DOHH2 (cell line): ENCODE measurements at regions not wholly inside any gene's neighbourhood (a gene's known extent, or its start where the extent isn't known, plus 50 kb on each side); places are given as distances from the start of the nearest gene placed in this dataset.

Experiments used
- CTCF ChIP-seq: fragments of 200-600 bp; sonication (generic); IDR thresholded peaks from one replicate; pipeline ENCODE4 v1.5.1; 2014; ENCODE audit warnings: antibody characterized with exemption, mild to moderate bottlenecking, low read depth, low read length; ENCODE audit not compliant: poor library complexity, severe bottlenecking
- EZH2phosphoT487 ChIP-seq: fragments of 200-600 bp; sonication (generic); IDR thresholded peaks from 2 replicates; pipeline ENCODE4 v1.6.1; 2017; ENCODE audit warnings: borderline replicate concordance, mild to moderate bottlenecking, antibody characterized with exemption, low read length, moderate library complexity, mixed read lengths

- TF ChIP-seq CTCF (no peak), EZH2phosphoT487 (no peak)
These were observed 925.9 kb downstream of the IGSF11 start for GRCh38 chr3:118108769-118109168.
